Mucosa of rectum (tissue), 2 donors: ENCODE measurements at regions not wholly inside any gene's neighbourhood (a gene's known extent, or its start where the extent isn't known, plus 50 kb on each side); places are given as distances from the start of the nearest gene placed in this dataset.
"Not testable (repeated sequence)": the region's sequence is repeated elsewhere in the genome, so short reads cannot be mapped to it uniquely, and the experiment has no call there.

Source experiments
- H3K27ac ChIP-seq, 2 donors: one replicate each; pipeline ENCODE4 v1.7.0; 2013; ENCODE audit warnings: inconsistent platforms in 2 of 2, low read depth in 2 of 2, low read length in 2 of 2
- H3K27me3 ChIP-seq, 2 donors: one replicate each; pipeline ENCODE4 v1.7.0; 2013; ENCODE audit warnings: low read length in 2 of 2; ENCODE audit not compliant: control insufficient read depth in 2 of 2, insufficient read depth in 2 of 2
- H3K36me3 ChIP-seq, 2 donors: one replicate each; pipeline ENCODE4 v1.7.0; 2013; ENCODE audit warnings: low read length in 2 of 2; ENCODE audit not compliant: control insufficient read depth in 2 of 2, insufficient read depth in 2 of 2
- H3K4me1 ChIP-seq, 2 donors: one replicate each; pipeline ENCODE4 v1.7.0; 2013; ENCODE audit warnings: low read length in 2 of 2, mild to moderate bottlenecking in 1 of 2; ENCODE audit not compliant: control insufficient read depth in 2 of 2, insufficient read depth in 2 of 2
- H3K4me3 ChIP-seq, 2 donors: one replicate each; pipeline ENCODE4 v1.7.0; 2013; ENCODE audit warnings: low read length in 2 of 2
- H3K9ac ChIP-seq, 2 donors: one replicate each; pipeline ENCODE4 v1.7.0; 2013; ENCODE audit warnings: low read length in 2 of 2, low read depth in 1 of 2, mild to moderate bottlenecking in 1 of 2
- H3K9me3 ChIP-seq, 2 donors: one replicate each; pipeline ENCODE4 v1.7.0; 2013; ENCODE audit warnings: low read length in 2 of 2; ENCODE audit not compliant: control insufficient read depth in 2 of 2
- donor health status: healthy.
- donor health status: Normal muscosa, but diverticular disease.

DNA sequence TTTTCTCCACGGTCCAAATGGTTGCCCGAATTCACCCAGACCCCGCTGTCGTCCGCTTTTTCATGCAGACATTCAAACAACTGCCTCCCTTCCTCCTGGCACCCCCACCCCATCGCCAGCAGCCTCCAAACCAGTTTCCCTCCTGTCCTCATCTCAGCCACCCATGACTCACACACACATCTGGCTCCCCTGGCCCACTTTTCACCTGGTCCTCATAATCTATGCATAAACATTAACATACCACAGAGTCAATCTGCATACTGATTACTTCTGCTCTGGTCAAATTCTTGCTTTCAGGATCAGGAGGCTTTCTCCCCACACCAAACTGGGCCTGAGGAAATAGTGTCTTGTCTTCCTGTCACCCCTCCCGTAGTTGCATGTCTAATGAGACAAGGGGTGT, 142.0 kb downstream of the OR4F15 start:
- H3K27ac ChIP-seq, H3K4me1 ChIP-seq, H3K9me3 ChIP-seq, H3K4me3 ChIP-seq, H3K9ac ChIP-seq, H3K27me3 ChIP-seq, H3K36me3 ChIP-seq: not testable (repeated sequence)

DNA sequence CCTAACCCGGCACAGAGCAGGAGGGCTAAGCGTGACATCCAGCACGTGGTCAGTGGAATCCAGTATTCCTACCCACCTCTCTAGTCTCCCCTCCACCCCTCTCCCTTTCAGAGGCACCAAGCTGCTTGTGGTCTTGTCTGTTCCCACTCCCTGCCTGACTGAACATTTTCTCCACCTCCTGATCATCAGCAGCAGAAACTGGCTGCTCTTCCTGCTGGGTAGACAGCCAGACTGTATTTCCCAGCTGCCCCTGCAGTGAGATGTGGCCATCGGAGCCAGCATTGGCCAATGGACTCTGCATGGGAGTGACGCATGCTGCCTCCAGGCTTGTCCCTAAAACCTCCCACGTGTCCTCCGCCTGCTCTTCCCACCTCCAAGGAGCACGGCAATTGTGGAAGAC, 143.8 kb downstream of the OR4F15 start:
- H3K36me3 ChIP-seq, H3K27ac ChIP-seq, H3K27me3 ChIP-seq, H3K4me3 ChIP-seq, H3K9ac ChIP-seq, H3K4me1 ChIP-seq, H3K9me3 ChIP-seq: not testable (repeated sequence)

DNA sequence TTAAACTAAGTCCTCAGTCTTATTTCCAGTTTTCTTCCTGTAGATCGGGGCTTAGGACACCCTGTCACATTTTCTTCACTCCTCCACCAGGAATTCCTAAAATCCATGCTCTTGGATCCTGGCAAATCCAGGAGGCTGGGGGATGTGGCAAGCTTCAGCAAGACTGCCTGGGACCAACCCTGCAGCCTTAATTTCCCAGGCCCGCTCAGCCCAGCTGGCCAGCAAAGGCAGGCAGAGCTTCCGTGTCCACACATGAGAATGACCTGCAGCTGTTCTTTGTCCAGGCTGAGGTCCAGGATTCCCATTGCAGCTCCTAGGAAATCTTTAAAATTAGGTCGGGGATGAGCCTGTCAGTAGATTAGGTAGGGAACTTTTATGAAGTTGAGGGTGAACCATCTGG, 146.7 kb downstream of the OR4F15 start:
- not testable (repeated sequence) for H3K9me3 ChIP-seq, H3K4me1 ChIP-seq, H3K4me3 ChIP-seq, H3K27ac ChIP-seq, H3K36me3 ChIP-seq, H3K27me3 ChIP-seq, H3K9ac ChIP-seq

DNA sequence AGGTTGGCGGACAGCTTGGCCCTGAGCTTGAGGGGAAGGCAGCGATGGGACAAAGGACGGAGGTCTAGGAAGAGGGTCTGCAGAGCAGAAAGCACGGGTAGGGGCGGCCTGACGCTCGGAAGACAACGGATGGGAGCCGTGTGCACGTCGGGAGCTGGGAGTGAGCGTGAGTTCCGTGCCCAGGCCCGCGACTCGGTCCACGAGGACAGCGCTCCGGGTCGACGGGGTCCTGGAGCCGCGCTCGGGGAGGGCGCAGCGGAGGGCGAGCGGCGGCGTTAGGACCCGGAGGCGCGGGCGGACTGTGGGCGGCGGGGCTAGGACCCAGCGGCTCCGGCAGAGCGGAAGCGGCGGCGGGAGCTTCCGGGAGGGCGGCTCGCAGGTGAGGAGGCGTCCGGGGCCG, 149.3 kb downstream of the OR4F15 start:
- H3K9me3 ChIP-seq, H3K36me3 ChIP-seq, H3K27ac ChIP-seq, H3K9ac ChIP-seq, H3K4me1 ChIP-seq, H3K27me3 ChIP-seq: not testable (repeated sequence)
- peak overlapping the region in 1 of 2 donors; percentile 20 for H3K4me3 ChIP-seq

DNA sequence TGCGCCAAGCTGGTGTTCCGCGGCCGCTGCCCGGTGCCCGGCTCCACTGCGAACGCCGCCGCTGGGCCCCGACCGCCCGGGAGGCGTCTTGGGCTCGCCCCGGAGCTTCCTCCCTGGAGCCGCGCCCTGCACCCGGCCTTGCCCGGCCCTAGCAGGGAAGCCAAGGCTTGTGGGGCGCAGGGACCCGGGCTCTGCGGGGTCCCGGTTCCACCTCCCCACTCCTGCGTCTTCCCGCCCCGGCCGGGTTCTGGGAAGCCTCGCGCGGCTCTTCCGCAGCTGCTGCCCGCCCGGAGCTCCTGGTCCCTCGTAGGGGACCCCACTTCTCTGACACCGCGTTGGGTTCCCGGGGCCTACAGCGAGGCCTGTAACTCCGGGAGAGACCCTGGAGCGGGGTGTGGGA, 149.8 kb downstream of the OR4F15 start:
- H3K4me1 ChIP-seq, H3K9me3 ChIP-seq, H3K27ac ChIP-seq, H3K36me3 ChIP-seq, H3K27me3 ChIP-seq, H3K9ac ChIP-seq, H3K4me3 ChIP-seq: not testable (repeated sequence)

DNA sequence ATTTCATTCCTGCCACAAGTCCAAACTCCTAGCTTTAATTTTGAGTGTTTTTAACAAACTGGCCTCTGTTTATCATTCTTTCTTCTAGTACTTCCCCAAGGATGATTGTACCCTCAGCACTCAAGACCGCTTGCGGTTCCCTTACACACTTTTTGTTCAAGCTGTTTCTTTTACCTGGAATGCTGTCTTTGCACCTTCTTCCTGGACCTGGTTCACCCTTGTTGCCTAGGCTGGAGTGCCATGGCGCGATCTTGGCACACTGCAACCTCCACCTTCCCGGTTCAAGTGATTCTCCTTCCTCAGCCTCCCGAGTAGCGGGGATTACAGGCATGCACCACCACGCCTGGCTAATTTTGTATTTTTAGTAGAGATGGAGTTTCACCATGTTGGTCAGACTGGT, 151.7 kb downstream of the OR4F15 start:
- not testable (repeated sequence) for H3K27me3 ChIP-seq, H3K9me3 ChIP-seq, H3K4me3 ChIP-seq, H3K4me1 ChIP-seq, H3K9ac ChIP-seq, H3K27ac ChIP-seq, H3K36me3 ChIP-seq

DNA sequence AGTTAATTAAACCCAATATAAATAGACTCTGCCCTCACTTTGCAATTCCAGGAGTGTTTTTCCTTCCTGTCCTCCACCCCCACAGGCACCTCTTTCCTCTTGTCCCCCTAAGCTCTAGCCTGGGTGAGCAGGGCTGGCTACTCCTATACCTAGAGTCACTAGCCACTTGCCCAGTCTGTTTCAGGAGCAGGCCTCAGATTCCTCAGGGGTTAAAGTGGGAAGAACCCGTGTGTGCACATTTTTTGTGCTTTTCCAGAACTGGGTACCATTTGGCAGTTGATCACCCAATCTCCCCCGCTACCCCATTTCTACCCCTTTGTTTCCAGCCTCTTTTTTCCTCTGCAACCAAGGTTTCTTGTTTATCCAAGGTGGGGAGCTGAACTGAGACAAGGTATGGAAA, 153.4 kb downstream of the OR4F15 start:
- not testable (repeated sequence) for H3K9ac ChIP-seq, H3K4me1 ChIP-seq, H3K4me3 ChIP-seq, H3K27ac ChIP-seq, H3K9me3 ChIP-seq, H3K27me3 ChIP-seq, H3K36me3 ChIP-seq

DNA sequence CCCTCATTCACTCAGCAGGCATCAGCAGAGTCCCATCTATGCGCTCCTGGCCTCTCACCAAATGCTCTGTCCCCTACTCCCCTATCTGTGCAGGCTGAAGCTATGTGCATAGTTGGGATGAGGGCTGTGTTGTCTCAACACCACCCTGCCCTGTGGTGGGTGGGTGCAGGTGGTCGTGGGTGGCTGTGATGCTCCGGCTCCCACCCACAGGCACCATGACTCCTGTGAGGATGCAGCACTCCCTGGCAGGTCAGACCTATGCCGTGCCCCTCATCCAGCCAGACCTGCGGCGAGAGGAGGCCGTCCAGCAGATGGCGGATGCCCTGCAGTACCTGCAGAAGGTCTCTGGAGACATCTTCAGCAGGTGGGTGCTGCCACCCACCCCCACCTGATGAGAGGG, 153.9 kb downstream of the OR4F15 start:
- H3K4me1 ChIP-seq, H3K27me3 ChIP-seq, H3K9ac ChIP-seq, H3K4me3 ChIP-seq, H3K27ac ChIP-seq, H3K36me3 ChIP-seq, H3K9me3 ChIP-seq: not testable (repeated sequence)

DNA sequence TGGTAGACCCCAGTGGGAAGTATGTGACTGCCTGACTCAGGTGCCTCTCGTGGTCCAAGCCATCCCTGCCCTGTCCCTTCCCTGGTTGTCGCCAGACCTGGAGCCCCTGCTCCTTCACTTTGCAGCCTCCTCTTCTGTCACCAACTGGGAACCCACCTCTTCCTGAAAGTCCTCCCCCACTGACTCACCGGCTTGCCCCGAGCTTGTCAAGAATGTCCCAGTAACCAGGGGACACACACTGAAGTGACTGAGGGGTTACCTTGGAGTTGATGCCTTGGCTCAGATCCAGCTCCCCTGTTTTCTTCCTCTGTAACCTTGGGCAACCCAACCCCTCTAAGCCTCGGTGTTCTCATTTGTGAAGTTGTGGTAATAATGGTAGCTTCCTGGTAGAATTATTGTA, 155.4 kb downstream of the OR4F15 start:
- not testable (repeated sequence) for H3K36me3 ChIP-seq, H3K27me3 ChIP-seq, H3K4me1 ChIP-seq, H3K9me3 ChIP-seq, H3K9ac ChIP-seq, H3K27ac ChIP-seq, H3K4me3 ChIP-seq

DNA sequence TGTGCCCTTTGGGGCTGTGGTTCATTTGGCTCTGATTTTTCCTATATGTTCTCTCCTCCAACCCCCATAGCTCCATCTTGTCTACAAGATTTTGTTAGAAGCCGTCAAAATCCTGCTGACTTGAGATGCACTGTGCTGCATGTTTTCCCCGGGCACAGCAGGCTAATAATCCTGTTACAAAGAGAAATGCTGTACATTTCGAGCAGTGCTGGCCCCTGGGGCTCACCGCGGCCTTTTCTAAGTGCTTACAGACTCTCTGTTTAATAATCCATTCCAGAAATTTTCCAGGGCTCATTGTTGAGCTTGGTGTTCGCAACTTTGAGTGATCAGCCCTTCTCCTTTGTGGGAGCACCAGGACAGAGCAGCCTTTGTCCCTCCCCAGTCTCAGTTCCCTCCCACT, 158.6 kb downstream of the OR4F15 start:
- not testable (repeated sequence) for H3K27ac ChIP-seq, H3K4me1 ChIP-seq, H3K4me3 ChIP-seq, H3K36me3 ChIP-seq, H3K9me3 ChIP-seq, H3K9ac ChIP-seq, H3K27me3 ChIP-seq

DNA sequence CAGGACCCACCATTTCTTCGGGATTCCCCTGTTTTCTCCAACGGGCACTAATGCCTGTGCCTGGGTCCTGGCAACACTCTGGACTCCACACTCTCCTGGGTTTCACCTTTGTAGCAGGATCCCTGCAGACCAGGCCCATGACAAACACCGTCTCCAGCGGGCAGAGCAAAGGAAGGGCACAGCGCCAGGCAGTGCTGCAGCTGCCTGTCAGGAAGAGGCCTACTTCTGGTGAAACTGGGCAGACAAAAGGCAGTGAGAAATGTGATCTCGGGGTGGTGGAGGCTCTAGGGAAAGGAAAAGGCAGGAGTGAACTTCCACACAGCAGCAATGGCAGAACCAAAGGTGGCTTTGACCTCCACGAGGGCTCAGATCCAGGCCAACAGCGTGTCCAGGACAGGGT, 165.3 kb downstream of the OR4F15 start:
- H3K9ac ChIP-seq, H3K9me3 ChIP-seq, H3K36me3 ChIP-seq, H3K4me1 ChIP-seq, H3K27ac ChIP-seq, H3K4me3 ChIP-seq, H3K27me3 ChIP-seq: not testable (repeated sequence)
